Suprapubic skin (tissue), 3 donors: ENCODE measurements at regions not wholly inside any gene's neighbourhood (a gene's known extent, or its start where the extent isn't known, plus 50 kb on each side); places are given as distances from the start of the nearest gene placed in this dataset.

Experiments
- CTCF ChIP-seq, 2 donors: fragments of 200-600 bp in 1 of 2; fragments of 450-650 bp in 1 of 2; sonication (generic) in 1 of 2; IDR thresholded peaks; one replicate each; pipeline ENCODE4 v1.5.1; 2016 to 2019; ENCODE audit warnings: antibody characterized with exemption in 2 of 2, mild to moderate bottlenecking in 1 of 2, moderate library complexity in 1 of 2
- POLR2A ChIP-seq, 2 donors: fragments of 450-650 bp; IDR thresholded peaks; one replicate each; pipeline ENCODE4 v1.6.1; 2017; ENCODE audit warnings: antibody characterized with exemption in 2 of 2, mild to moderate bottlenecking in 2 of 2, moderate library complexity in 2 of 2

GRCh38 chr11:109799604-109800003 is 293.6 kb upstream of the ZC3H12C start:
- TF ChIP-seq CTCF (IDR thresholded peaks at IDR 0.05) (no peak), POLR2A (IDR thresholded peaks at IDR 0.05) (no peak)
